Colonic mucosa (tissue), 4 donors: ENCODE measurements at regions not wholly inside any gene's neighbourhood (a gene's known extent, or its start where the extent isn't known, plus 50 kb on each side); places are given as distances from the start of the nearest gene placed in this dataset.

Experiments
- DNase-seq: peaks from one replicate; pipeline ENCODE4 v3.0.0-alpha.2; 2020
- H3K27ac ChIP-seq: fragments of 200-600 bp; one replicate; pipeline ENCODE4 v1.8.0; 2021
- H3K27me3 ChIP-seq: fragments of 200-600 bp; one replicate; pipeline ENCODE4 v1.8.0; 2021
- H3K36me3 ChIP-seq: fragments of 200-600 bp; one replicate; pipeline ENCODE4 v1.8.0; 2021
- H3K4me1 ChIP-seq: fragments of 200-600 bp; one replicate; pipeline ENCODE4 v1.8.0; 2021; ENCODE audit warnings: mild to moderate bottlenecking
- H3K4me3 ChIP-seq: fragments of 200-600 bp; one replicate; pipeline ENCODE4 v1.8.0; 2021
- H3K9ac ChIP-seq, 2 donors: one replicate each; pipeline ENCODE4 v1.7.0; 2013; ENCODE audit warnings: control low read depth in 2 of 2, low read depth in 2 of 2, low read length in 2 of 2
- H3K9me3 ChIP-seq: fragments of 200-600 bp; one replicate; pipeline ENCODE4 v1.8.0; 2021
- intact Hi-C: fragments of 100-400 bp; cut with DNase I; formaldehyde crosslinking; loops from one replicate; pipeline ENCODE4 v1.14.1; 2022
- TF ChIP-seq, protein P1 (sequence below): fragments of 200-600 bp; IDR thresholded peaks from one replicate; pipeline ENCODE4 v1.8.0; 2022; ENCODE audit warnings: antibody characterized with exemption, mild to moderate bottlenecking
- donor health status: healthy.
- donor health status: DM: no; HTN: no; CAD: no.
- donor health status: DM: no; HTN: no; CAD: no.

DNA sequence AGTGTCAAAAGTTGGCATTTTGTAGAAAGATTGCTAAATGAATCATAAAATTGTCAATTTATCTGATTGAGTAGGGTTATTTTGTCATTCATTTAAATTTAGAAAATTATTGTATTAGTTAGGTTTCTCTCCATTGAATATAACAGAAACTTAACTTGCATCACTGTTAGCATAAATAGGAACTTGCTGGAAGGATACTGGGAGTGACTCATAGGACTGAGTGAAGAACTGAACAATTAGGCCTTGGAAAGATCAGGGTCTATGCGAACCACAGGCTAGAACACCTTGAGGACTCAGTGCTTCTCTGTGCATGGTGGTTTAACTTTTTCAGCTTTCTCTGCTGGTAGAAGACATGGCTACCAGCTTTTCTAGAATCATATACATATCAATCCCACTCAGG, 67.7 kb upstream of the IFNGR1 start:
- no peak overlapping the region for H3K9ac ChIP-seq
- no peaks in the 10 kb centered on the region for H3K9me3 ChIP-seq
- H3K4me1 ChIP-seq, result no peaks in the 10 kb centered on the region
- no peak overlapping the region for H3K27ac ChIP-seq
- no peak overlapping the region for H3K4me3 ChIP-seq
- TF ChIP-seq, protein P1, sequence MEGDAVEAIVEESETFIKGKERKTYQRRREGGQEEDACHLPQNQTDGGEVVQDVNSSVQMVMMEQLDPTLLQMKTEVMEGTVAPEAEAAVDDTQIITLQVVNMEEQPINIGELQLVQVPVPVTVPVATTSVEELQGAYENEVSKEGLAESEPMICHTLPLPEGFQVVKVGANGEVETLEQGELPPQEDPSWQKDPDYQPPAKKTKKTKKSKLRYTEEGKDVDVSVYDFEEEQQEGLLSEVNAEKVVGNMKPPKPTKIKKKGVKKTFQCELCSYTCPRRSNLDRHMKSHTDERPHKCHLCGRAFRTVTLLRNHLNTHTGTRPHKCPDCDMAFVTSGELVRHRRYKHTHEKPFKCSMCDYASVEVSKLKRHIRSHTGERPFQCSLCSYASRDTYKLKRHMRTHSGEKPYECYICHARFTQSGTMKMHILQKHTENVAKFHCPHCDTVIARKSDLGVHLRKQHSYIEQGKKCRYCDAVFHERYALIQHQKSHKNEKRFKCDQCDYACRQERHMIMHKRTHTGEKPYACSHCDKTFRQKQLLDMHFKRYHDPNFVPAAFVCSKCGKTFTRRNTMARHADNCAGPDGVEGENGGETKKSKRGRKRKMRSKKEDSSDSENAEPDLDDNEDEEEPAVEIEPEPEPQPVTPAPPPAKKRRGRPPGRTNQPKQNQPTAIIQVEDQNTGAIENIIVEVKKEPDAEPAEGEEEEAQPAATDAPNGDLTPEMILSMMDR, result no peak
- H3K36me3 ChIP-seq, result no peaks in the 10 kb centered on the region
- no peak for DNase-seq
- intact Hi-C loops, result no loop called here
- no peaks in the 10 kb centered on the region for H3K27me3 ChIP-seq

DNA sequence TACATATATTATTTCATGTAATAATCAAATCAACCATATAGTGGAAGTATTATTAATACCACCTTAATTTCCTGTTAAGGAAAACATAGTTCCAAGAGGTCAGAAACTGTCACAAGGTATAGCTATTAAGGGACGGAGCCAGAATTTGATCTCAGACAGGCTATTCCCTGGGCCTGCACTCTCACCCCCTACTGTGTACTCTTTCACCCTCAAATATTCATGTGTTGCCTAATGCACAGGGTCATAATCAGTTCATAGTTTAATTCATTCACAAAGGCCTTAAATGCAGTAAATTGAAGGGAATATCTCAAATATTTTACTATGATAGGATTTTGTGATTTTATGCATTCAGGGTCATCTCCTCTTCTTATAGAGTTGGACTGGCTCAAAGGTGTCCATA, 67.2 kb upstream of the IFNGR1 start:
- Histone ChIP-seq H3K9ac (no peak overlapping the region), H3K36me3 (no peaks in the 10 kb centered on the region), H3K27me3 (no peaks in the 10 kb centered on the region), H3K4me3 (no peak overlapping the region), H3K4me1 (no peaks in the 10 kb centered on the region), H3K9me3 (no peaks in the 10 kb centered on the region), H3K27ac (no peak overlapping the region)
- no peak for DNase-seq
- intact Hi-C loops, result no loop called here
- TF ChIP-seq, protein P1, result no peak

DNA sequence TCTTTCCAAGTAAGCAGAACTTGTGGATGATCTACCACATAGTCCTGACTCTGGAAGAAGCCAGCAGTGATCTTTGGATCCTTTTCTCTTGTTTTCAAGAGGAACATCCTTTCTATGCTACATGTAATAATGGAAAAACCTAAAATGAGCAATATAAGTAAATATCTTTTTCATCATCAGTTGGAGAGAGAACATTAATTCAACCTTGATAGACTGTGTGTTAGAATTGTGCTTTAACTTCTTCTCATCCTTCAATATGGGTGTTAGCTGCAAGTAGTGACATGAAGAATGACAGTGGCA, 65.6 kb upstream of the IFNGR1 start:
- TF ChIP-seq, protein P1, result no peak
- intact Hi-C loops, result no loop called here
- no peak overlapping the region for H3K9ac ChIP-seq
- H3K9me3 ChIP-seq, result no peaks in the 10 kb centered on the region
- no peak overlapping the region for H3K27ac ChIP-seq
- no peaks in the 10 kb centered on the region for H3K27me3 ChIP-seq
- H3K4me1 ChIP-seq, result no peaks in the 10 kb centered on the region
- no peak overlapping the region for H3K4me3 ChIP-seq
- H3K36me3 ChIP-seq, result no peaks in the 10 kb centered on the region
- no peak for DNase-seq

DNA sequence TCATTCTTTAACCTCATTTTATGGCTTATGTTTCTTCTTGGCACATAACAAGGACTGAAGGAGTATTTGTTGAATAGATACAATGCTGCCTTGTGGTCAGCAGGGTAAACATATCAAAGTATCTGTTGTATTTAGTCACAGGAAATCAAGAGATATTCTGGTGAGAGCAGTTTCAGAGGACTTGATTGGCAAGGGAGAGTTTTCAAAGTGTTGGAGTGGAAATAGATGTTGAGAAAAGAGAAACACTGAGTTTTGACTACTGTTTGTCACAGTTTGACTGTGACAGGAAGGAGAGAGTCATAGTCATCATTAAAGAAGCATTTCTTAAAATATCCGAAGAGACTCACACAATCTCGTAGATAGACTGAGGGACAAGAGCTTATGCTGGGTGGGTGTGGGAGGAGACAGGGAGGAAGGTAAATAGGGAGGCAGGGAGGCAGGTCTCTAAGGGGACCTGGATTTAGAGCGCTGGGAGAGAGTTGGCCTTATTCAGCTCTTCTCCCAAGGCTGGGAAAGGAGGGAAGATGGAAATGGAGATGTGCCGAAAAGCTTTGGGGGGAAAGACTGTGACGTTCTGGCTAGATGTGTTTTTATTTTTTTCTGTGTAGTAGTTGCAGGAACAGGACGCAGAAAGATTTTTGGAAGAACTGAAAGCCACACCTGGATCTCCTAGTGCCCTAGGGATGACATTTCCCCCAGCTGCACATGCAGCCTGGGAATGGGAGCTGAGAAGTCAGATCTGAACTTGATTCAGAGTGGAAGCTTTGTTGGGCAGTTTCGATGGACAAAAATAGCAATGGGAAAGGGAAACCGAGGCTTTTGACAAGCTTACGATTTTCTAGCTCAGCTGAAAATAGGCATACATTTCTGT, 65.0 kb upstream of the IFNGR1 start:
- no peaks in the 10 kb centered on the region for H3K9me3 ChIP-seq
- no peak overlapping the region for H3K9ac ChIP-seq
- no peaks in the 10 kb centered on the region for H3K36me3 ChIP-seq
- DNase-seq, result no peak
- TF ChIP-seq, protein P1, result no peak
- no peaks in the 10 kb centered on the region for H3K4me1 ChIP-seq
- intact Hi-C loops, result no loop called here
- no peak overlapping the region for H3K27ac ChIP-seq
- H3K4me3 ChIP-seq, result no peak overlapping the region
- no peaks in the 10 kb centered on the region for H3K27me3 ChIP-seq

DNA sequence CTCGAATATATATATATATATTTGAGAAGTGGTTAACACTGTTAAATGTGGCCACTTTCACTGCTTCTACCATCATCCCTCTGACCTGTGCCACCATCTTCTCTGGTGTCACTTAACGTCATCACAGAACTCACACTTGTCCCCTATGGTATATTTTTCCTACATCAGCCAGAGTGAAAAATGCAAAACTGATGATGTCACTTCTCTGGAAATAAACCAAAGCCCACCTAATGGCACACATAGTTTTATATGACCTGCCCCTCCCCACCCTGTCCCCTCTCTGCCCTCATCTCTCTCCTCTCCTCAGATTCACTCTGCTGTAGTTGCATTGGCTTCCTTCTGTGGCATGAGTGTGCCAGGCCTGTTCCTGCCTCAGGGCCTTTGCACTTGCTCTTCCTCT, 63.9 kb upstream of the IFNGR1 start:
- no peak for DNase-seq
- intact Hi-C loops, result no loop called here
- H3K4me1 ChIP-seq, result no peaks in the 10 kb centered on the region
- no peak overlapping the region for H3K27ac ChIP-seq
- TF ChIP-seq, protein P1, result no peak
- H3K4me3 ChIP-seq, result no peak overlapping the region
- H3K27me3 ChIP-seq, result no peaks in the 10 kb centered on the region
- no peaks in the 10 kb centered on the region for H3K36me3 ChIP-seq
- H3K9me3 ChIP-seq, result no peaks in the 10 kb centered on the region
- no peak overlapping the region for H3K9ac ChIP-seq
